NCI-H2029 (cell line): ENCODE measurements at regions not wholly inside any gene's neighbourhood (a gene's known extent, or its start where the extent isn't known, plus 50 kb on each side); places are given as distances from the start of the nearest gene placed in this dataset.
"Not testable (repeated sequence)": the region's sequence is repeated elsewhere in the genome, so short reads cannot be mapped to it uniquely, and the experiment has no call there.

Experiments used
- DNase-seq: peaks from one replicate; lab custom pipeline; 2025; lab: John Stamatoyannopoulos, UW

GRCh38 chr9:94472806-94473360, 82.0 kb upstream of the PCAT7 start:
- no peak for DNase-seq

GRCh38 chr9:94478755-94479730, 75.8 kb upstream of the PCAT7 start:
- no peak for DNase-seq

- DNase-seq = no peak
These were observed 75.1 kb upstream of the PCAT7 start for GRCh38 chr9:94479757-94480156.

GRCh38 chr9:94480205-94480604, 74.7 kb upstream of the PCAT7 start:
- DNase-seq = no peak

GRCh38 chr9:94482110-94482509, 72.8 kb upstream of the PCAT7 start:
- no peak for DNase-seq

- no peak for DNase-seq
These were observed 64.4 kb upstream of the PCAT7 start for GRCh38 chr9:94490465-94490864.

GRCh38 chr9:94492125-94492524, 62.8 kb upstream of the PCAT7 start:
- DNase-seq = not testable (repeated sequence)

- no peak for DNase-seq
These were observed 56.0 kb upstream of the PCAT7 start for GRCh38 chr9:94498801-94499453.

- DNase-seq = no peak
These were observed 50.5 kb upstream of the PCAT7 start for GRCh38 chr9:94504358-94504757.
